ENCODE measurements at regions not wholly inside any gene's neighbourhood (a gene's known extent, or its start where the extent isn't known, plus 50 kb on each side); places are given as distances from the start of the nearest gene placed in this dataset.
"Not testable (repeated sequence)": the region's sequence is repeated elsewhere in the genome, so short reads cannot be mapped to it uniquely, and the experiment has no call there.

DNA sequence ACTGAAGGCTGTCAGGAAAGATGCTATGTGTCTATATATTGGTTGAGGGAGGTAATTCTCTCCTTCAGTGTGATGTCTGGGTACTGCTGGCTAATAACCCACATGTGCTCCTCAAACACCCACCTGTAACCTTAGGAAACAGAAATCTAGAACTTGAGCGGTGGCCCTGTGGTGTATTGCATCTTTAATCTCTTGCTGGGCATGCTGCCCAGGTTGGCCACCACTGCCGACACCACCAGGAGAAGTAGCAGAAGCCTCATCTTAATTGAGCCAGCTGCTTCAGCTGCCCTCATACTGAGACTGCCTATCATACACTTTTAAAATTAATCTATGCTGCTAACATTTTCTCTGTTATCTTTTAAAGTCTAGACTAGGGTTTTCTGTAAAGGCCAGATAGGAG, 103.5 kb upstream of the C5orf63 start:
- TF ChIP-seq, protein P1, sequence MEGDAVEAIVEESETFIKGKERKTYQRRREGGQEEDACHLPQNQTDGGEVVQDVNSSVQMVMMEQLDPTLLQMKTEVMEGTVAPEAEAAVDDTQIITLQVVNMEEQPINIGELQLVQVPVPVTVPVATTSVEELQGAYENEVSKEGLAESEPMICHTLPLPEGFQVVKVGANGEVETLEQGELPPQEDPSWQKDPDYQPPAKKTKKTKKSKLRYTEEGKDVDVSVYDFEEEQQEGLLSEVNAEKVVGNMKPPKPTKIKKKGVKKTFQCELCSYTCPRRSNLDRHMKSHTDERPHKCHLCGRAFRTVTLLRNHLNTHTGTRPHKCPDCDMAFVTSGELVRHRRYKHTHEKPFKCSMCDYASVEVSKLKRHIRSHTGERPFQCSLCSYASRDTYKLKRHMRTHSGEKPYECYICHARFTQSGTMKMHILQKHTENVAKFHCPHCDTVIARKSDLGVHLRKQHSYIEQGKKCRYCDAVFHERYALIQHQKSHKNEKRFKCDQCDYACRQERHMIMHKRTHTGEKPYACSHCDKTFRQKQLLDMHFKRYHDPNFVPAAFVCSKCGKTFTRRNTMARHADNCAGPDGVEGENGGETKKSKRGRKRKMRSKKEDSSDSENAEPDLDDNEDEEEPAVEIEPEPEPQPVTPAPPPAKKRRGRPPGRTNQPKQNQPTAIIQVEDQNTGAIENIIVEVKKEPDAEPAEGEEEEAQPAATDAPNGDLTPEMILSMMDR (IDR thresholded peaks at IDR 0.05; ENCODE audit: low read depth, low read length) = no peak
- peak in 1 of 2 donors; percentile 3 for DNase-seq (ENCODE audit: low read depth in 2 of 2)
- H3K4me3 ChIP-seq (replicated peaks in 1 of 2; ENCODE audit: low read depth in 2 of 2, low read length in 2 of 2) = no peak overlapping the region

DNA sequence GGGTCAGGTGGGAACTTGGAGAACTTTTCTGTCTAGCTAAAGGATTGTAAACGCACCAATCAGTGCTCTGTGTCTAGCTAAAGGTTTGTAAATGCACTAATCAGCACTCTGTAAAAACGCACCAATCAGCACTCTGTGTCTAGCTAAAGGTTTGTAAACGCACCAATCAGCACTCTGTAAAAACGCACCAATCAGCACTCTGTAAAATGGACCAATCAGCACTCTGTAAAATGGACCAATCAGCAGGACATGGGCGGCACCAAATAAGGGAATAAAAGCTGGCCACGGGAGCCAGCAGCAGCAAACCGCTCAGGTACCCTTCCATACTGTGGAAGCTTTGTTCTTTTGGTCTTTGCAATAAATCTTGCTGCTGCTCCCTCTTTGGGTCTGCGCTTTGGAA, 108.0 kb upstream of the MEGF10 start:
- DNase-seq (ENCODE audit: low read depth in 2 of 2); H3K4me3 ChIP-seq (replicated peaks in 1 of 2; ENCODE audit: low read depth in 2 of 2, low read length in 2 of 2): not testable (repeated sequence)

DNA sequence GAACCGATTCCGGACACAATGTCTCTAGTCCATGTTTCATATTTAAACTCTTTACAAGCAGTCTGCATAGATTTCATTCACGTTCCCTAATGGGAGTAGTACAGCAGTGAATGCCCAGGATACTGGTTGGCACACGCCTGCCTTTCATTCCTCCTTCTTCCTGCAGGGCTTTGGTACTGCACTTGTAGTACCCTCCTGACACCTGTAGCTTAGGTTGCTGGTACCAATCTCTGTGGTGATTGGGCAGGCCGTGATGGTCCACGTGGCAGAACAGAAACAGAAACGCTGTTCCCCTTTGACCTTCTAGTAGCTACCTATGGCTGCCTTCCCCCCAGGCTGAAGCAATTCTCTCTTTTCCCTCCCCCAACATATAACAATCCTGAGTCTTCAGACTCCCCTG, 107.3 kb upstream of the MEGF10 start:
- DNase-seq (ENCODE audit: low read depth in 2 of 2) = no peak
- no peak overlapping the region for H3K4me3 ChIP-seq (replicated peaks in 1 of 2; ENCODE audit: low read depth in 2 of 2, low read length in 2 of 2)
- TF ChIP-seq, protein P1 (IDR thresholded peaks at IDR 0.05; ENCODE audit: low read depth, low read length) = no peak

DNA sequence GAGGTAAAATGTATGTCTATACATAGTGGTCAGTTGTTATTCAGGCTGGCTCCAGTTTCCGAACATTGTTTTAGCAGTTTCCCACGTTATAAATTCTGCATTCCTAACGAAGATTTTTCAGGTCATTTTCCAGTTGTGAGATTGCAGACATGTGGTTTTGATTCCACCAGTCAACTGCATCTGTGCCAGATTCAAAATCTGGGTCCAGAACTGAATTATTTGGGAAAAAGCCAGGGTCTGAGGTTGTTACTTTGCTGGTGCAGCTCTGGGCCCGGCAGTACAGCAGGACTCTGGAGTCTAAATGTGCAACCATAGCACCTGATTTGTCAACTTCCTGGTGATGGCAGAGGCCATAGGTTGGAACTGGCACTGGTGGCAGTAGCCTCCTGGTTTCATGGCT, 105.7 kb upstream of the MEGF10 start:
- TF ChIP-seq, protein P1 (IDR thresholded peaks at IDR 0.05; ENCODE audit: low read depth, low read length) = no peak
- H3K4me3 ChIP-seq (replicated peaks in 1 of 2; ENCODE audit: low read depth in 2 of 2, low read length in 2 of 2) = no peak overlapping the region
- no peak for DNase-seq (ENCODE audit: low read depth in 2 of 2)

DNA sequence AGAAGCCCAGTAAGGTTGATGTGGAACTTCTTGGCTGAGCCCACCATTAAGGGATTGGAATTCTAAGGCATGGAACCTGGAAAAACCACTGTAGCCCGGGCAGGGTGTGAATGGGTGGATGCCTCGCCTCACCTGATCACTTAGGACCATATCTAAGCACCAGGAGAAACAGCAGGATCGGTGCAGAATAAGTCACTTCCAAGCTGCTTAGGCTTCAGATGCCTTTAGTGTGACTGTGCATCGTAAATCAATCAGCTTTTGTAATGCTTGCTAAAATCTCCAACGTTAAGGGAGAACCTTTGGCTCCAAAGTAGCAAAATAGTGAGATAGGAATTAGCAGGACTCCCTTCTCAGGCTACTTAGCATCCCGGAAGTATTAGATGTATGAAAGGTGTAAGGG, 103.9 kb upstream of the MEGF10 start:
- DNase-seq (ENCODE audit: low read depth in 2 of 2) = no peak
- TF ChIP-seq, protein P1 (IDR thresholded peaks at IDR 0.05; ENCODE audit: low read depth, low read length) = no peak
- no peak overlapping the region for H3K4me3 ChIP-seq (replicated peaks in 1 of 2; ENCODE audit: low read depth in 2 of 2, low read length in 2 of 2)

DNA sequence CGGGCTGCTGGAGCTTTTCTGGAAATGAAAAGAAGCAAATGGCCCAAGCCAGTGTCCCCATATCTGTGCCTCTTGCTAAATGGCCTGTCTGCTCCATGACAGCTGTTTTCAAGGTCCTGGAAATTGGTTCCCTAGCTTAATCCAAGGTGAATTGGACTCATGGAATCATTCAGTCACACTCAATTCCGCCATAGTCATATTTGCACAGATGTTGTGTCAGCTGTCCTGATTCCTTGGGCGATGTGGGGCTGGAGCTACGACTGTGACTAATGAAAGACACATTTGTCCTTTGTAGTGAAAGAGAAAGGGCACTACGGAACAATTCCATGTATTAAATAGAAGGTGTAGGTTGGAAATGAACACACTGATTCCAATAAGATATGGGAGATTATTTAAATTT, 102.9 kb upstream of the MEGF10 start:
- no peak overlapping the region for H3K4me3 ChIP-seq (replicated peaks in 1 of 2; ENCODE audit: low read depth in 2 of 2, low read length in 2 of 2)
- TF ChIP-seq, protein P1 (IDR thresholded peaks at IDR 0.05; ENCODE audit: low read depth, low read length) = no peak
- DNase-seq (ENCODE audit: low read depth in 2 of 2) = no peak

DNA sequence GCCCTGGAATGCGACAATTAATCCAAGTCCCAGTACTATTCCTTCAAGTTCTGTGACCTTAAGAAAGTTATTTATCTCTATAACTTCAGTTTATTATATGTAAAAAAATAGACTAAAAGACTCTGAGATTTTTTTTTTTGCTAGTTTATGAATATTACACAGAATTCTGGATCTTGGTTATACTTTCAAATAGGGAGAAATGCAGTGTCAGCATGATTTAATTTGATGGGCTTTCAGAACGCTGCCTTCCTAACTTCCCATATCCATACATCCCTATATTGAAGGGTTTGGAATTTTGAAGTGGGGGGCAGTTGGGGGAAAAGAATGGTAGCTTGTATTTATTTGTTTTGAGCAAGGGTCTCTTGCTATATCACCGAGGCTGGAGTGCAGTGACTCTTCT, 98.4 kb upstream of the MEGF10 start:
- TF ChIP-seq, protein P1 (IDR thresholded peaks at IDR 0.05; ENCODE audit: low read depth, low read length) = no peak
- H3K4me3 ChIP-seq (replicated peaks in 1 of 2; ENCODE audit: low read depth in 2 of 2, low read length in 2 of 2) = no peak overlapping the region
- no peak for DNase-seq (ENCODE audit: low read depth in 2 of 2)
